ENCODE measurements at regions not wholly inside any gene's neighbourhood (a gene's known extent, or its start where the extent isn't known, plus 50 kb on each side); places are given as distances from the start of the nearest gene placed in this dataset.
"Not testable (repeated sequence)": the region's sequence is repeated elsewhere in the genome, so short reads cannot be mapped to it uniquely, and the experiment has no call there.

DNA sequence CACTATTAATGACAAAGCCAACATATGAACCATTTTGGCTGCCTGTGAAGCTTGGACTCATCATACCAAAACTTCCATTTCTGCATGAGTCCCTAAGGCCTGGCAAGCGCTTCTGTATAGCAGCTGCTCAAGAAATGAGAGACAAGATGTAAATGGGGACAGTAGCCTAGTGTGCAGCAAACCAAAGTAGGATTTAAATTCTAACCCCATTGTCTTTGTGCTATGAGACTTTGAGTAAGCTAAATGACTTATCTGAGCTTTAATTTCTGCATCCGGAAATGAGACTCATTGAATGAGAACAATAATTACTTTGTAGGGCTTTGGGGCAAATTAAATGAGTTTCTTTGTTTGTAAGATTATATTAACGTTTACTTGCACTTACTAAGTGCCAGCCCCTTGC lies 536.4 kb upstream of the CDH7 start:
- Histone ChIP-seq H3K36me3 (ENCODE audit: insufficient read depth) (no peaks in the 10 kb centered on the region), H3K4me3 (IDR thresholded peaks at IDR 0.05; ENCODE audit: insufficient read depth, low read depth, low read length) (no peak overlapping the region), H3K9ac (no peak overlapping the region), H3K27me3 (ENCODE audit: insufficient read depth, low read depth) (no peaks in the 10 kb centered on the region), H2AFZ (ENCODE audit: low read depth) (no peak overlapping the region), H3K4me1 (ENCODE audit: low read depth, poor library complexity, severe bottlenecking) (no peaks in the 10 kb centered on the region), H3K27ac (no peak overlapping the region), H3K79me2 (ENCODE audit: insufficient read depth, low read depth) (no peaks in the 10 kb centered on the region), H4K20me1 (ENCODE audit: insufficient read depth) (no peaks in the 10 kb centered on the region), H3K4me2 (no peak overlapping the region)
- TF ChIP-seq, protein P1, sequence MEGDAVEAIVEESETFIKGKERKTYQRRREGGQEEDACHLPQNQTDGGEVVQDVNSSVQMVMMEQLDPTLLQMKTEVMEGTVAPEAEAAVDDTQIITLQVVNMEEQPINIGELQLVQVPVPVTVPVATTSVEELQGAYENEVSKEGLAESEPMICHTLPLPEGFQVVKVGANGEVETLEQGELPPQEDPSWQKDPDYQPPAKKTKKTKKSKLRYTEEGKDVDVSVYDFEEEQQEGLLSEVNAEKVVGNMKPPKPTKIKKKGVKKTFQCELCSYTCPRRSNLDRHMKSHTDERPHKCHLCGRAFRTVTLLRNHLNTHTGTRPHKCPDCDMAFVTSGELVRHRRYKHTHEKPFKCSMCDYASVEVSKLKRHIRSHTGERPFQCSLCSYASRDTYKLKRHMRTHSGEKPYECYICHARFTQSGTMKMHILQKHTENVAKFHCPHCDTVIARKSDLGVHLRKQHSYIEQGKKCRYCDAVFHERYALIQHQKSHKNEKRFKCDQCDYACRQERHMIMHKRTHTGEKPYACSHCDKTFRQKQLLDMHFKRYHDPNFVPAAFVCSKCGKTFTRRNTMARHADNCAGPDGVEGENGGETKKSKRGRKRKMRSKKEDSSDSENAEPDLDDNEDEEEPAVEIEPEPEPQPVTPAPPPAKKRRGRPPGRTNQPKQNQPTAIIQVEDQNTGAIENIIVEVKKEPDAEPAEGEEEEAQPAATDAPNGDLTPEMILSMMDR (conservative IDR thresholded peaks at IDR 0.05; ENCODE audit: low read depth, low read length), result no peak

DNA sequence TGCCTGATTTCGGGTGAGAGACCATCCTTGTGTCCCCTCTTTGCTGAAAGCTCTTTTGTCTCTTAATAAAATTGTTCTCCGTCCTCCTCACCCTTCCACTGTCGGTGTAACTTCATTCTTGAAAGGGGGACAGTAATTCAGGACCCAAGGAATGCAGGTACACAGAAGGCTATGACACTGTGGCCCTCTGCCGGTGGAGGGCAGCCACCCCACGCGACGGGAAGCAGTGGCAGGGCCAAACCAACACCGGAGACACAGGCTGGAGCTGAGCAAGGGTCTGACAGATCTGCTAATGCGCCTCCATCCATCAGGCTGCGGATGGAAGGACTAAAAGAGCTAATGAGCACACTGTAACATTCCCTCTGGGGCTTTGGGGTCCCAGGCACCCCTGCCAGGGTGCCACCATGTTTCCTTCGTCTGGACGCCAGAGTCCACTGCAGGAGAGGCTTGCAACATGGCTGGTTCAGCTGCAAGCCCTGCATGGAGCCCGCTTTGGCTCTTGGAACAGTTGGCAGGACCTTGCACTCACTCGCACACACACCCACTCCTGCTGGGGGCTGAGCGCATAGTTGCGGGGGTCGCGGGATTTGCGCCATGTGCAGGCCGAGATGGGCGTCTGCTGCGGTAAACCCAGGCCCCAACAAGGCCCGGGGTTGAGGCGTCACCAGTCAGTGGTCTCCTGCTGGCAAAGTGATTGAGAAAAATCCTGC lies 544.1 kb upstream of the CDH7 start:
- no peaks in the 10 kb centered on the region for H4K20me1 ChIP-seq (ENCODE audit: insufficient read depth)
- H3K27me3 ChIP-seq (ENCODE audit: insufficient read depth, low read depth), result no peaks in the 10 kb centered on the region
- H3K4me3 ChIP-seq (IDR thresholded peaks at IDR 0.05; ENCODE audit: insufficient read depth, low read depth, low read length), result no peak overlapping the region
- H3K4me1 ChIP-seq (ENCODE audit: low read depth, poor library complexity, severe bottlenecking), result no peaks in the 10 kb centered on the region
- TF ChIP-seq, protein P1 (conservative IDR thresholded peaks at IDR 0.05; ENCODE audit: low read depth, low read length), result no peak
- no peak overlapping the region for H3K4me2 ChIP-seq
- H3K79me2 ChIP-seq (ENCODE audit: insufficient read depth, low read depth), result no peaks in the 10 kb centered on the region
- H3K36me3 ChIP-seq (ENCODE audit: insufficient read depth), result no peaks in the 10 kb centered on the region
- H3K9ac ChIP-seq, result no peak overlapping the region
- H2AFZ ChIP-seq (ENCODE audit: low read depth), result no peak overlapping the region
- H3K27ac ChIP-seq, result no peak overlapping the region

DNA sequence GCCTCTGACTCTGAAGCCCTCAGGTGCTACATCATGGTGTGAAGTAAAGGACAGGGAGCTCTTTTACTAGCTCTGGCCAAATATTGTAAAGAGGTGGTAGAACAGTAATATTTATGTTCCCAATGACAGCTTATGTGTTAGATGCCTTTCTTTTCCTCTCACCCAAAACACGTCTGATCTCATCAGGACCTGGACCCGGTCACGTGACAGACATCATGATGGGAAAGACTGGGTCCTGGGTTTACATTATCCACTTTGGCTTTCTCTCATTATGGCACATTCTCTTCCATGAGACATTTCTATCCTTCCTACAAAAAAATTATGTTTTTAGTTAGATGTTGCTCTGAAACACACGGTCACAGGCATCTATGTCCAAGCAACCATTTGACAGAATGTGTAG lies 548.7 kb upstream of the CDH7 start:
- TF ChIP-seq, protein P1 (conservative IDR thresholded peaks at IDR 0.05; ENCODE audit: low read depth, low read length), result no peak
- no peak overlapping the region for H3K9ac ChIP-seq
- H3K27me3 ChIP-seq (ENCODE audit: insufficient read depth, low read depth), result no peaks in the 10 kb centered on the region
- no peak overlapping the region for H3K4me3 ChIP-seq (IDR thresholded peaks at IDR 0.05; ENCODE audit: insufficient read depth, low read depth, low read length)
- H3K4me2 ChIP-seq, result no peak overlapping the region
- H4K20me1 ChIP-seq (ENCODE audit: insufficient read depth), result no peaks in the 10 kb centered on the region
- H3K36me3 ChIP-seq (ENCODE audit: insufficient read depth), result no peaks in the 10 kb centered on the region
- no peaks in the 10 kb centered on the region for H3K79me2 ChIP-seq (ENCODE audit: insufficient read depth, low read depth)
- H2AFZ ChIP-seq (ENCODE audit: low read depth), result no peak overlapping the region
- no peaks in the 10 kb centered on the region for H3K4me1 ChIP-seq (ENCODE audit: low read depth, poor library complexity, severe bottlenecking)
- no peak overlapping the region for H3K27ac ChIP-seq

DNA sequence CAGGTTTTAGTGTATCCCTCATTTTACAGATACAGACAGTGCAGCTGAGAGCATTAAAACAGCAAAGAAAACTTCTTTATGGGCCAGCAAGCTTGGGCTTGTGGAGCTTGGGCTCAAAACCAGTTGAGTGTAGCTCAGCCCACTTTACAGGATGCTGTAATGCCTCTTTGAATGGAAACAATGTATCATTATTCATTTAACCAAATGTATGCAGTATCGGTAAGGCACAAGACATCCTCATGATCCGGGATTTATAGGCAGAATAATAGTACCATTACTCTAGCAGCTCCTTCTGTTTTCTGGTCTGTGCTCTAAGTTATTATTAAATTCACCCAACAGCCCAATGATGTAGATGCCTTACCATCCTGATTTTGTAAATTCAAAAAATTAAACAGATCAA lies 575.1 kb upstream of the CDH7 start:
- no peak overlapping the region for H3K27ac ChIP-seq
- H3K4me2 ChIP-seq, result no peak overlapping the region
- no peak overlapping the region for H3K9ac ChIP-seq

DNA sequence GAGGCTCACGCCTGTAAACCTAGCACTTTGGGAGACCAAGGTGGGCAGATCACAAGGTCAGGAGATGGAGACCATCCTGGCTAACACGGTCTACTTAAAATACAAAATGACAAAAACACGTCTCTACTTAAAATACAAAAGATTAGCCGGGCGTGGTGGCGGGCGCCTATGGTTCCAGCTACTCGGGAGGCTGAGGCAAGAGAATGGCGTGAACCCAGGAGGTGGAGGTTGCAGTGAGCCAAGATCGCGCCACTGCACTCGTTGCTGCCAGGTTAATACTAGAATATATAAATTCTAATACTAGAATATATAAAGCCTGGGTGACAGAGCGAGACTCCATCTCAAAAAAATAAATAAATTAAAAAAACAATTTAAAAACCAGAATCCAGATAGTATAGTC lies 588.7 kb upstream of the CDH7 start:
- H3K9ac ChIP-seq; H3K4me1 ChIP-seq (ENCODE audit: low read depth, poor library complexity, severe bottlenecking); H2AFZ ChIP-seq (ENCODE audit: low read depth); H4K20me1 ChIP-seq (ENCODE audit: insufficient read depth); H3K36me3 ChIP-seq (ENCODE audit: insufficient read depth); H3K27me3 ChIP-seq (ENCODE audit: insufficient read depth, low read depth); H3K4me3 ChIP-seq (IDR thresholded peaks at IDR 0.05; ENCODE audit: insufficient read depth, low read depth, low read length); H3K79me2 ChIP-seq (ENCODE audit: insufficient read depth, low read depth); H3K27ac ChIP-seq; H3K4me2 ChIP-seq: not testable (repeated sequence)

More for the DNA sequence above, 575.1 kb upstream of the CDH7 start:
- Histone ChIP-seq H4K20me1 (ENCODE audit: insufficient read depth) (no peaks in the 10 kb centered on the region), H3K79me2 (ENCODE audit: insufficient read depth, low read depth) (no peaks in the 10 kb centered on the region), H3K27me3 (ENCODE audit: insufficient read depth, low read depth) (no peaks in the 10 kb centered on the region), H3K36me3 (ENCODE audit: insufficient read depth) (no peaks in the 10 kb centered on the region), H2AFZ (ENCODE audit: low read depth) (no peak overlapping the region), H3K4me3 (IDR thresholded peaks at IDR 0.05; ENCODE audit: insufficient read depth, low read depth, low read length) (no peak overlapping the region), H3K4me1 (ENCODE audit: low read depth, poor library complexity, severe bottlenecking) (no peaks in the 10 kb centered on the region)
- TF ChIP-seq, protein P1 (conservative IDR thresholded peaks at IDR 0.05; ENCODE audit: low read depth, low read length), result no peak

Measured in KMS-11 (cell line).